ENCODE measurements at regions not wholly inside any gene's neighbourhood (a gene's known extent, or its start where the extent isn't known, plus 50 kb on each side); places are given as distances from the start of the nearest gene placed in this dataset.

DNA sequence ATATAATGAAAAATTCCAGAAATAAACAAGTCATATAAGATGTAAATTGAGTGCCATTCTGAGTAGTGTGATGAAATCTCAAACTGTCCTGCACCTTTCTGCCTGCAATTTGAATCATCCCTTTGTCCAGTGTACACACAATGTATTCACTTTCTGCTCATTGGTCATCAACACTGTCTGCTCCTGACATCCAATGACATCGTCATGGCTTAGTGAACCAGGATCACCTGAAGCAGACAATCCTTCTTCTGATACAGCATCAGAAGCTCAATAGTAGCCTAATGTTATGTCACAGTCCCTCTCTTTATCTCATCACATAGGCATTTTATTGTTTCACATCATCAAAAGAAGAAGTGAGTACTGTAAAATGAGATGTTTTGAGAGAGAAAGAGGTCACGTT lies 366.3 kb downstream of the RFPL4B start:
- CTCF ChIA-PET = no interaction called here
- Histone ChIP-seq H3K4me3 (ENCODE audit: low read depth in 2 of 2, low read length in 2 of 2) (no peak overlapping the region), H3K36me3 (ENCODE audit: control insufficient read depth, insufficient read depth, low read length) (no peaks in the 10 kb centered on the region), H3K27ac (ENCODE audit: low read length) (no peak overlapping the region), H3K9me3 (ENCODE audit: control insufficient read depth, insufficient read depth, low read depth, low read length) (no peaks in the 10 kb centered on the region), H3K4me1 (ENCODE audit: control insufficient read depth, insufficient read depth, low read length) (no peaks in the 10 kb centered on the region), H3K27me3 (ENCODE audit: control insufficient read depth, insufficient read depth, low read length) (no peaks in the 10 kb centered on the region)
- DNase-seq (ENCODE audit: low read depth, low spot score) (no peak), ATAC-seq (no peak)
- intact Hi-C loops (cut with micrococcal nuclease; ENCODE audit: unreplicated experiment) (no loop called here), in situ Hi-C loops (cut with HindIII; ENCODE audit: low pct_unique_long_range_greater_than_20kb, low sequenced_read_pairs) (no loop called here)
- TF ChIP-seq, protein P1, sequence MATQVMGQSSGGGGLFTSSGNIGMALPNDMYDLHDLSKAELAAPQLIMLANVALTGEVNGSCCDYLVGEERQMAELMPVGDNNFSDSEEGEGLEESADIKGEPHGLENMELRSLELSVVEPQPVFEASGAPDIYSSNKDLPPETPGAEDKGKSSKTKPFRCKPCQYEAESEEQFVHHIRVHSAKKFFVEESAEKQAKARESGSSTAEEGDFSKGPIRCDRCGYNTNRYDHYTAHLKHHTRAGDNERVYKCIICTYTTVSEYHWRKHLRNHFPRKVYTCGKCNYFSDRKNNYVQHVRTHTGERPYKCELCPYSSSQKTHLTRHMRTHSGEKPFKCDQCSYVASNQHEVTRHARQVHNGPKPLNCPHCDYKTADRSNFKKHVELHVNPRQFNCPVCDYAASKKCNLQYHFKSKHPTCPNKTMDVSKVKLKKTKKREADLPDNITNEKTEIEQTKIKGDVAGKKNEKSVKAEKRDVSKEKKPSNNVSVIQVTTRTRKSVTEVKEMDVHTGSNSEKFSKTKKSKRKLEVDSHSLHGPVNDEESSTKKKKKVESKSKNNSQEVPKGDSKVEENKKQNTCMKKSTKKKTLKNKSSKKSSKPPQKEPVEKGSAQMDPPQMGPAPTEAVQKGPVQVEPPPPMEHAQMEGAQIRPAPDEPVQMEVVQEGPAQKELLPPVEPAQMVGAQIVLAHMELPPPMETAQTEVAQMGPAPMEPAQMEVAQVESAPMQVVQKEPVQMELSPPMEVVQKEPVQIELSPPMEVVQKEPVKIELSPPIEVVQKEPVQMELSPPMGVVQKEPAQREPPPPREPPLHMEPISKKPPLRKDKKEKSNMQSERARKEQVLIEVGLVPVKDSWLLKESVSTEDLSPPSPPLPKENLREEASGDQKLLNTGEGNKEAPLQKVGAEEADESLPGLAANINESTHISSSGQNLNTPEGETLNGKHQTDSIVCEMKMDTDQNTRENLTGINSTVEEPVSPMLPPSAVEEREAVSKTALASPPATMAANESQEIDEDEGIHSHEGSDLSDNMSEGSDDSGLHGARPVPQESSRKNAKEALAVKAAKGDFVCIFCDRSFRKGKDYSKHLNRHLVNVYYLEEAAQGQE (IDR thresholded peaks at IDR 0.05; ENCODE audit: insufficient read depth in 1 of 2, low read depth in 2 of 2, low read length in 1 of 2) = no peak
- TF ChIP-seq, protein P2, sequence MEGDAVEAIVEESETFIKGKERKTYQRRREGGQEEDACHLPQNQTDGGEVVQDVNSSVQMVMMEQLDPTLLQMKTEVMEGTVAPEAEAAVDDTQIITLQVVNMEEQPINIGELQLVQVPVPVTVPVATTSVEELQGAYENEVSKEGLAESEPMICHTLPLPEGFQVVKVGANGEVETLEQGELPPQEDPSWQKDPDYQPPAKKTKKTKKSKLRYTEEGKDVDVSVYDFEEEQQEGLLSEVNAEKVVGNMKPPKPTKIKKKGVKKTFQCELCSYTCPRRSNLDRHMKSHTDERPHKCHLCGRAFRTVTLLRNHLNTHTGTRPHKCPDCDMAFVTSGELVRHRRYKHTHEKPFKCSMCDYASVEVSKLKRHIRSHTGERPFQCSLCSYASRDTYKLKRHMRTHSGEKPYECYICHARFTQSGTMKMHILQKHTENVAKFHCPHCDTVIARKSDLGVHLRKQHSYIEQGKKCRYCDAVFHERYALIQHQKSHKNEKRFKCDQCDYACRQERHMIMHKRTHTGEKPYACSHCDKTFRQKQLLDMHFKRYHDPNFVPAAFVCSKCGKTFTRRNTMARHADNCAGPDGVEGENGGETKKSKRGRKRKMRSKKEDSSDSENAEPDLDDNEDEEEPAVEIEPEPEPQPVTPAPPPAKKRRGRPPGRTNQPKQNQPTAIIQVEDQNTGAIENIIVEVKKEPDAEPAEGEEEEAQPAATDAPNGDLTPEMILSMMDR (IDR thresholded peaks at IDR 0.05) = no peak
- TF ChIP-seq POLR2AphosphoS5 (IDR thresholded peaks at IDR 0.05; ENCODE audit: low read depth, low read length) (no peak), SIN3A (IDR thresholded peaks at IDR 0.05; ENCODE audit: borderline replicate concordance, insufficient read depth, low read depth, low read length) (no peak), TCF7L2 (IDR thresholded peaks at IDR 0.05; ENCODE audit: low read depth, low read length) (no peak)
- POLR2A ChIA-PET = no interaction called here
- BruUV-seq (replicated peaks) = no TSS peak

DNA sequence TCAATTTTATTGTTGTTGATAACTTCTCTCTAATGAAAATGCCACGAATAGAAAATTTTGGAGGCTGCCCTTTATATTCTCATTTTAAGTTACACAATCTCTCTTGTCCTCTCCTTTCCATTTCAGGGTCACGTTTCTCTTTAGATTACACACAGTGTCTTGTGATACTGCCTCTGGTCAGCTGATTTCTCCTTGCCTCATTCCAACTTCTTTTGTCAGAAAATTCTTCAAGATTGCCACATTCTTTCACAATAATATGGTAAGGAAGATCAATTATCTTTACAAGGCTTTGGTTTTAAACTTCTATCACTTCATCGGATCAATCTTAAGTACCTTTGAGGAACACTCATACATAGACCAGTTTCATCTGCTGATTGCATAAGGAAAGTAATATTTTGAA lies 370.3 kb downstream of the RFPL4B start:
- no peak for DNase-seq (ENCODE audit: low read depth, low spot score)
- Histone ChIP-seq H3K4me1 (ENCODE audit: control insufficient read depth, insufficient read depth, low read length) (no peaks in the 10 kb centered on the region), H3K27me3 (ENCODE audit: control insufficient read depth, insufficient read depth, low read length) (no peaks in the 10 kb centered on the region), H3K4me3 (ENCODE audit: low read depth in 2 of 2, low read length in 2 of 2) (no peak overlapping the region), H3K9me3 (ENCODE audit: control insufficient read depth, insufficient read depth, low read depth, low read length) (no peaks in the 10 kb centered on the region), H3K36me3 (ENCODE audit: control insufficient read depth, insufficient read depth, low read length) (no peaks in the 10 kb centered on the region), H3K27ac (ENCODE audit: low read length) (no peak overlapping the region)
- in situ Hi-C loops (cut with HindIII; ENCODE audit: low pct_unique_long_range_greater_than_20kb, low sequenced_read_pairs) (no loop called here), intact Hi-C loops (cut with micrococcal nuclease; ENCODE audit: unreplicated experiment) (no loop called here)
- no peak for ATAC-seq
- BruUV-seq (replicated peaks) = no TSS peak
- ChIA-PET CTCF (no interaction called here), POLR2A (no interaction called here)
- no peak for TF ChIP-seq SIN3A (IDR thresholded peaks at IDR 0.05; ENCODE audit: borderline replicate concordance, insufficient read depth, low read depth, low read length)
- no peak for TF ChIP-seq TCF7L2 (IDR thresholded peaks at IDR 0.05; ENCODE audit: low read depth, low read length)
- TF ChIP-seq, protein P2 (IDR thresholded peaks at IDR 0.05) = no peak
- TF ChIP-seq, protein P1 (IDR thresholded peaks at IDR 0.05; ENCODE audit: insufficient read depth in 1 of 2, low read depth in 2 of 2, low read length in 1 of 2) = no peak
- no peak for TF ChIP-seq POLR2AphosphoS5 (IDR thresholded peaks at IDR 0.05; ENCODE audit: low read depth, low read length)
